HepG2 (cell line): ENCODE measurements at regions not wholly inside any gene's neighbourhood (a gene's known extent, or its start where the extent isn't known, plus 50 kb on each side); places are given as distances from the start of the nearest gene placed in this dataset.

Source experiments
- ATAC-seq: fragments of 200-7000 bp; cut with Tn5 transposase; 3 replicates; pipeline ENCODE4 v1.9.1; 2020; ENCODE audit warnings: mild to moderate bottlenecking, moderate library complexity
- BruUV-seq: library from RNA; stranded (reverse); fragments of 400-500 nt; replicated peaks from 2 replicates; lab custom pipeline; 2021; lab: Mats Ljungman, UMichigan
- CTCF ChIA-PET: fragments of 300-600 bp; formaldehyde crosslinking; extraction: SDS; loops from one replicate; lab custom pipeline; 2021; ENCODE audit warnings: low total read pairs, inconsistent platforms, low intra/inter-chr PET ratio; lab: Yijun Ruan, JAX
- POLR2A ChIA-PET: fragments of 350-600 bp; sonication (Branson Sonifier 250); formaldehyde crosslinking; loops from one replicate; lab custom pipeline; 2020; ENCODE audit warnings: antibody characterized with exemption, inconsistent platforms; lab: Yijun Ruan, JAX
- DNase-seq: peaks from one replicate; pipeline ENCODE4 v3.0.0-alpha.2; 2015; ENCODE audit warnings: low spot score
- FAIRE-seq: peaks from 3 replicates; lab custom pipeline; 2011; peaks lifted over from hg19 to GRCh38; lab: Jason Lieb, UNC
- H2AFZ ChIP-seq: one replicate; pipeline ENCODE4 v1.6.1; 2011; ENCODE audit warnings: low read length, inconsistent platforms
- H3K27ac ChIP-seq: fragments of 300-600 bp; 3 replicates; pipeline ENCODE4 v1.8.0; 2011; ENCODE audit warnings: mixed run types, mild to moderate bottlenecking, mixed read lengths, low read length, inconsistent platforms; ENCODE audit not compliant: insufficient read depth; ENCODE audit errors: extremely low read length
- H3K27me3 ChIP-seq, 2 experiments: fragments of 200-600 bp in 1 of 2; 2 replicates in 1 of 2; 3 replicates in 1 of 2; pipeline versions ENCODE4 v1.6.0 to v1.8.0; 2011; ENCODE audit warnings: low read length in 2 of 2, mild to moderate bottlenecking in 2 of 2, moderate library complexity in 2 of 2, inconsistent platforms in 1 of 2; ENCODE audit not compliant: insufficient read depth in 2 of 2, control insufficient read depth in 1 of 2
- H3K36me3 ChIP-seq, 2 experiments: fragments of 200-600 bp in 1 of 2; replicated peaks in 1 of 2; 2 replicates in 1 of 2; 3 replicates in 1 of 2; pipeline versions ENCODE4 v1.5.1 to v1.8.0; 2011; ENCODE audit warnings: low read length in 2 of 2, inconsistent platforms in 1 of 2; ENCODE audit not compliant: insufficient read depth in 2 of 2, control insufficient read depth in 1 of 2
- H3K4me1 ChIP-seq: 2 replicates; pipeline ENCODE4 v1.5.1; 2012; ENCODE audit warnings: low read length, inconsistent platforms; ENCODE audit not compliant: insufficient read depth
- H3K4me2 ChIP-seq: 2 replicates; pipeline ENCODE4 v1.6.0; 2011; ENCODE audit warnings: low read depth, low read length, inconsistent platforms
- H3K4me3 ChIP-seq, 3 experiments: fragments of 200-600 bp in 1 of 3; sonication (generic), shearing (Covaris generic) in 1 of 3; replicated peaks in 1 of 3; 2 replicates each; pipeline ENCODE4 v1.5.1; 2011 to 2016; ENCODE audit warnings: low read length in 3 of 3, inconsistent platforms in 2 of 3, low read depth in 2 of 3, mild to moderate bottlenecking in 2 of 3, control low read depth in 1 of 3, mixed read lengths in 1 of 3; ENCODE audit not compliant: insufficient read depth in 1 of 3
- H3K79me2 ChIP-seq: one replicate; pipeline ENCODE4 v1.6.1; 2011; ENCODE audit warnings: low read length, inconsistent platforms; ENCODE audit not compliant: insufficient read depth
- H3K9ac ChIP-seq: 2 replicates; pipeline ENCODE4 v1.6.0; 2011; ENCODE audit warnings: mild to moderate bottlenecking, low read depth, low read length, inconsistent platforms; ENCODE audit not compliant: insufficient read depth
- H3K9me3 ChIP-seq: 2 replicates; pipeline ENCODE4 v1.5.1; 2012; ENCODE audit warnings: mild to moderate bottlenecking, low read length
- H4K20me1 ChIP-seq: 2 replicates; pipeline ENCODE4 v1.6.0; 2011; ENCODE audit warnings: inconsistent platforms, mild to moderate bottlenecking, low read length, moderate library complexity; ENCODE audit not compliant: insufficient read depth
- BRCA1 ChIP-seq: sonication (generic); formaldehyde crosslinking; IDR thresholded peaks from 2 replicates; pipeline ENCODE4 v1.4.0; 2020; ENCODE audit warnings: missing genetic modification reagents
- BRD4 ChIP-seq: sonication (generic); formaldehyde crosslinking; IDR thresholded peaks from 2 replicates; pipeline ENCODE4 v1.4.0; 2020; ENCODE audit warnings: missing genetic modification reagents
- HNRNPK ChIP-seq: fragments of 200-400 bp; formaldehyde crosslinking; IDR thresholded peaks from 2 replicates; pipeline ENCODE4 v1.6.1; 2018; ENCODE audit warnings: low read length, low read depth, moderate library complexity, mild to moderate bottlenecking; ENCODE audit not compliant: poor library complexity, severe bottlenecking
- MEF2D ChIP-seq: sonication (generic); formaldehyde crosslinking; IDR thresholded peaks from 2 replicates; pipeline ENCODE4 v1.5.1; 2020; ENCODE audit warnings: mild to moderate bottlenecking, missing genetic modification reagents
- PLRG1 ChIP-seq: fragments of 450-650 bp; conservative IDR thresholded peaks from 2 replicates; pipeline ENCODE4 v1.6.1; 2016
- RAD21 ChIP-seq: fragments of 450-650 bp; formaldehyde crosslinking; IDR thresholded peaks from 2 replicates; pipeline ENCODE4 v1.5.0; 2020; ENCODE audit warnings: mild to moderate bottlenecking
- SMARCE1 ChIP-seq: fragments of 450-650 bp; IDR thresholded peaks from 2 replicates; pipeline ENCODE4 v1.6.1; 2017; ENCODE audit warnings: borderline replicate concordance
- SMYD3 ChIP-seq: sonication (generic); formaldehyde crosslinking; IDR thresholded peaks from 2 replicates; pipeline ENCODE4 v1.8.1; 2023; ENCODE audit warnings: mild to moderate bottlenecking, missing genetic modification reagents
- TAF1 ChIP-seq: sonication (generic); formaldehyde crosslinking; IDR thresholded peaks from 2 replicates; pipeline ENCODE4 v1.4.0; 2020; ENCODE audit warnings: missing genetic modification reagents
- ZFP37 ChIP-seq: sonication (generic); formaldehyde crosslinking; IDR thresholded peaks from 2 replicates; pipeline ENCODE4 v1.4.0; 2020; ENCODE audit warnings: missing genetic modification reagents, borderline replicate concordance
- ZFP90 ChIP-seq: sonication (generic); formaldehyde crosslinking; IDR thresholded peaks from 2 replicates; pipeline ENCODE4 v1.8.0; 2022; ENCODE audit warnings: missing genetic modification reagents, mild to moderate bottlenecking, inconsistent platforms, borderline replicate concordance
- ZNF10 ChIP-seq: sonication (generic); formaldehyde crosslinking; IDR thresholded peaks from 2 replicates; pipeline ENCODE4 v1.4.0; 2020; ENCODE audit warnings: mild to moderate bottlenecking, low read depth, missing genetic modification reagents, borderline replicate concordance
- ZNF251 ChIP-seq: sonication (generic); formaldehyde crosslinking; IDR thresholded peaks from 2 replicates; pipeline ENCODE4 v1.9.0; 2021; ENCODE audit warnings: mild to moderate bottlenecking, missing genetic modification reagents
- ZNF296 ChIP-seq: sonication (generic); formaldehyde crosslinking; conservative IDR thresholded peaks from 2 replicates; pipeline ENCODE4 v1.5.0; 2020; ENCODE audit warnings: mild to moderate bottlenecking, missing genetic modification reagents
- ZNF337 ChIP-seq: sonication (generic); formaldehyde crosslinking; IDR thresholded peaks from 2 replicates; pipeline ENCODE4 v1.5.1; 2020; ENCODE audit warnings: missing genetic modification reagents, low read depth, mild to moderate bottlenecking, borderline replicate concordance
- ZNF510 ChIP-seq: sonication (generic); formaldehyde crosslinking; IDR thresholded peaks from 2 replicates; pipeline ENCODE4 v1.4.0; 2020; ENCODE audit warnings: low read depth, mild to moderate bottlenecking, missing genetic modification reagents
- ZNF777 ChIP-seq: sonication (generic); formaldehyde crosslinking; IDR thresholded peaks from 2 replicates; pipeline ENCODE4 v1.4.0; 2020; ENCODE audit warnings: missing genetic modification reagents
- WGBS: methylation state at CpG from one replicate; pipeline ENCODE4 v1.1.6; 2017; ENCODE audit warnings: low lambda C conversion rate; 5-methylcytosine and 5-hydroxymethylcytosine counted together
- in situ Hi-C: cut with HindIII; loops from 2 replicates; pipeline ENCODE4 v1.10.0; 2017; ENCODE audit warnings: low pct_unique_long_range_greater_than_20kb; ENCODE audit not compliant: extremely low pct_ligation_motif_present
- intact Hi-C: fragments of 100-400 bp; cut with micrococcal nuclease; formaldehyde crosslinking; loops from one replicate; pipeline ENCODE4 v1.10.0; 2022; ENCODE audit not compliant: unreplicated experiment
- TF ChIP-seq, protein P1 (sequence below): sonication (generic); formaldehyde crosslinking; IDR thresholded peaks from 2 replicates; pipeline ENCODE4 v1.8.1; 2023; ENCODE audit warnings: missing genetic modification reagents, mild to moderate bottlenecking, borderline replicate concordance
- TF ChIP-seq, protein P2 (sequence below): sonication (generic); formaldehyde crosslinking; IDR thresholded peaks from 2 replicates; pipeline ENCODE4 v1.4.0; 2020; ENCODE audit warnings: missing genetic modification reagents
- TF ChIP-seq, protein P3 (sequence below): sonication (generic); formaldehyde crosslinking; IDR thresholded peaks from 2 replicates; pipeline ENCODE4 v1.4.0; 2020; ENCODE audit warnings: missing genetic modification reagents, borderline replicate concordance

DNA sequence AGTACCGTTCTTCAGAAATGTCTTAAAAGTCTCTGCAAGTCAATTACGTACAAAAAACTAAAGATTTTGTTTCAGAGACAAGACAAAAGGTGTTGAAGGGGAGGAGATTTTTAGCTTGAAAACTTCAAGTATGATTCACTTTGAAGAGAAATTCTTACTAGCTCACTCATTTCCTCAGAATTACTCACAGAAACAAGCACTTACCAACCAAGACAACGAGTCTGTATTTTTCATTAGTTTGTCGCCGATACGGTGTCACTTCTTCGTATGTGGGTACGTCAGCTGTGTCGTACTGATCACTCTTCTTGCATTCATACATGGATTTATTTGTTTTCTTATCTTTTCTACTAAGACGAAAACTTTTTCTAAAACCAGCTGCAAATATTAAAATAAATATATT is 90.6 kb upstream of the ODAD2 start:
- ATAC-seq (no peak), FAIRE-seq (no peak), DNase-seq (no peak)
- intact Hi-C loops, result no loop called here
- BruUV-seq, result no TSS peak
- H3K9ac ChIP-seq, result no peak overlapping the region
- H3K27me3 ChIP-seq, result no peaks in the 10 kb centered on the region
- ChIA-PET POLR2A (no interaction called here), CTCF (no interaction called here)
- H3K27ac ChIP-seq, result no peak overlapping the region
- H3K4me3 ChIP-seq, result no peak overlapping the region
- no peak overlapping the region for H2AFZ ChIP-seq
- no peaks in the 10 kb centered on the region for H3K4me1 ChIP-seq
- H3K79me2 ChIP-seq, result no peaks in the 10 kb centered on the region
- no peak for TF ChIP-seq MEF2D
- no peak for TF ChIP-seq PLRG1
- TF ChIP-seq TAF1 (CRISPR knock-in tag), result no peak
- no peak for TF ChIP-seq ZNF296 (CRISPR knock-in tag)
- TF ChIP-seq ZNF777, result no peak
- no peak for TF ChIP-seq ZNF510 (CRISPR knock-in tag)
- no peak for TF ChIP-seq SMYD3 (CRISPR knock-in tag)
- TF ChIP-seq, protein P1, sequence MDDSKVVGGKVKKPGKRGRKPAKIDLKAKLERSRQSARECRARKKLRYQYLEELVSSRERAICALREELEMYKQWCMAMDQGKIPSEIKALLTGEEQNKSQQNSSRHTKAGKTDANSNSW (CRISPR knock-in tag), result no peak
- no peak for TF ChIP-seq RAD21 (CRISPR knock-in tag)
- no peak for TF ChIP-seq ZNF337
- no peak for TF ChIP-seq ZNF251 (CRISPR knock-in tag)
- TF ChIP-seq ZFP90, result no peak
- TF ChIP-seq ZFP37 (CRISPR knock-in tag), result no peak
- TF ChIP-seq, protein P2, sequence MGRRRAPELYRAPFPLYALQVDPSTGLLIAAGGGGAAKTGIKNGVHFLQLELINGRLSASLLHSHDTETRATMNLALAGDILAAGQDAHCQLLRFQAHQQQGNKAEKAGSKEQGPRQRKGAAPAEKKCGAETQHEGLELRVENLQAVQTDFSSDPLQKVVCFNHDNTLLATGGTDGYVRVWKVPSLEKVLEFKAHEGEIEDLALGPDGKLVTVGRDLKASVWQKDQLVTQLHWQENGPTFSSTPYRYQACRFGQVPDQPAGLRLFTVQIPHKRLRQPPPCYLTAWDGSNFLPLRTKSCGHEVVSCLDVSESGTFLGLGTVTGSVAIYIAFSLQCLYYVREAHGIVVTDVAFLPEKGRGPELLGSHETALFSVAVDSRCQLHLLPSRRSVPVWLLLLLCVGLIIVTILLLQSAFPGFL (CRISPR knock-in tag), result no peak
- TF ChIP-seq BRD4 (CRISPR knock-in tag), result no peak
- TF ChIP-seq HNRNPK, result no peak
- TF ChIP-seq, protein P3, sequence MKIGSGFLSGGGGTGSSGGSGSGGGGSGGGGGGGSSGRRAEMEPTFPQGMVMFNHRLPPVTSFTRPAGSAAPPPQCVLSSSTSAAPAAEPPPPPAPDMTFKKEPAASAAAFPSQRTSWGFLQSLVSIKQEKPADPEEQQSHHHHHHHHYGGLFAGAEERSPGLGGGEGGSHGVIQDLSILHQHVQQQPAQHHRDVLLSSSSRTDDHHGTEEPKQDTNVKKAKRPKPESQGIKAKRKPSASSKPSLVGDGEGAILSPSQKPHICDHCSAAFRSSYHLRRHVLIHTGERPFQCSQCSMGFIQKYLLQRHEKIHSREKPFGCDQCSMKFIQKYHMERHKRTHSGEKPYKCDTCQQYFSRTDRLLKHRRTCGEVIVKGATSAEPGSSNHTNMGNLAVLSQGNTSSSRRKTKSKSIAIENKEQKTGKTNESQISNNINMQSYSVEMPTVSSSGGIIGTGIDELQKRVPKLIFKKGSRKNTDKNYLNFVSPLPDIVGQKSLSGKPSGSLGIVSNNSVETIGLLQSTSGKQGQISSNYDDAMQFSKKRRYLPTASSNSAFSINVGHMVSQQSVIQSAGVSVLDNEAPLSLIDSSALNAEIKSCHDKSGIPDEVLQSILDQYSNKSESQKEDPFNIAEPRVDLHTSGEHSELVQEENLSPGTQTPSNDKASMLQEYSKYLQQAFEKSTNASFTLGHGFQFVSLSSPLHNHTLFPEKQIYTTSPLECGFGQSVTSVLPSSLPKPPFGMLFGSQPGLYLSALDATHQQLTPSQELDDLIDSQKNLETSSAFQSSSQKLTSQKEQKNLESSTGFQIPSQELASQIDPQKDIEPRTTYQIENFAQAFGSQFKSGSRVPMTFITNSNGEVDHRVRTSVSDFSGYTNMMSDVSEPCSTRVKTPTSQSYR (CRISPR knock-in tag), result no peak
- no peak for TF ChIP-seq SMARCE1
- TF ChIP-seq ZNF10, result no peak
- no peak for TF ChIP-seq BRCA1 (CRISPR knock-in tag)
- H3K9me3 ChIP-seq, result no peaks in the 10 kb centered on the region
- peaks cover 0 to 15% of the 10 kb centered on the region in 2 experiments; a peak in 2 of 5 replicates for H3K36me3 ChIP-seq
- H3K4me2 ChIP-seq, result no peak overlapping the region
- no peaks in the 10 kb centered on the region for H4K20me1 ChIP-seq
- in situ Hi-C loops, result no loop called here
- 96% methylated on average over 10 of the region's 10 CpGs for WGBS
